LNCAP (cell line): ENCODE measurements at regions not wholly inside any gene's neighbourhood (a gene's known extent, or its start where the extent isn't known, plus 50 kb on each side); places are given as distances from the start of the nearest gene placed in this dataset.

Experiments
- TF ChIP-seq, protein P1 (sequence below): fragments of 450-650 bp; IDR thresholded peaks from 2 replicates; pipeline ENCODE4 v1.5.1; 2017; ENCODE audit warnings: mild to moderate bottlenecking

DNA sequence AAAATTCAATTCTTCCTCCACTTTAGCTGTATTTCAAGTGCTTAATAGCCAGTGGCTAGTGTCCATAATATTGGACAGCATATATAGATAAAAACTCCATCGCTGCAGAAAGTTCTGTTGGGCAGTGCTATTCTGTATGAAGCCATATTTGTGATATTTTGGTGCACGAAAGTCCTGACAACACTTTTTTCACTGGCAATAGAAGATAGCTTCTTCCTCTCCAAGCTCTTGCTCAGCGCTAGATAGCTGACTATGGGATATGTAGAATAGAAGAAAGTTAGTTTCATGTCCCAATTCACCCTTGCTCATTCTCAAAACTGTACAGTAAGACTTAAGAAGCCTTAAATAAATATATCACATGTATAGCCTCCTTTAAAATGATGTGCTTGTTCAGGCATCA is 269.9 kb downstream of the TLR4 start:
- TF ChIP-seq, protein P1, sequence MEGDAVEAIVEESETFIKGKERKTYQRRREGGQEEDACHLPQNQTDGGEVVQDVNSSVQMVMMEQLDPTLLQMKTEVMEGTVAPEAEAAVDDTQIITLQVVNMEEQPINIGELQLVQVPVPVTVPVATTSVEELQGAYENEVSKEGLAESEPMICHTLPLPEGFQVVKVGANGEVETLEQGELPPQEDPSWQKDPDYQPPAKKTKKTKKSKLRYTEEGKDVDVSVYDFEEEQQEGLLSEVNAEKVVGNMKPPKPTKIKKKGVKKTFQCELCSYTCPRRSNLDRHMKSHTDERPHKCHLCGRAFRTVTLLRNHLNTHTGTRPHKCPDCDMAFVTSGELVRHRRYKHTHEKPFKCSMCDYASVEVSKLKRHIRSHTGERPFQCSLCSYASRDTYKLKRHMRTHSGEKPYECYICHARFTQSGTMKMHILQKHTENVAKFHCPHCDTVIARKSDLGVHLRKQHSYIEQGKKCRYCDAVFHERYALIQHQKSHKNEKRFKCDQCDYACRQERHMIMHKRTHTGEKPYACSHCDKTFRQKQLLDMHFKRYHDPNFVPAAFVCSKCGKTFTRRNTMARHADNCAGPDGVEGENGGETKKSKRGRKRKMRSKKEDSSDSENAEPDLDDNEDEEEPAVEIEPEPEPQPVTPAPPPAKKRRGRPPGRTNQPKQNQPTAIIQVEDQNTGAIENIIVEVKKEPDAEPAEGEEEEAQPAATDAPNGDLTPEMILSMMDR: no peak

DNA sequence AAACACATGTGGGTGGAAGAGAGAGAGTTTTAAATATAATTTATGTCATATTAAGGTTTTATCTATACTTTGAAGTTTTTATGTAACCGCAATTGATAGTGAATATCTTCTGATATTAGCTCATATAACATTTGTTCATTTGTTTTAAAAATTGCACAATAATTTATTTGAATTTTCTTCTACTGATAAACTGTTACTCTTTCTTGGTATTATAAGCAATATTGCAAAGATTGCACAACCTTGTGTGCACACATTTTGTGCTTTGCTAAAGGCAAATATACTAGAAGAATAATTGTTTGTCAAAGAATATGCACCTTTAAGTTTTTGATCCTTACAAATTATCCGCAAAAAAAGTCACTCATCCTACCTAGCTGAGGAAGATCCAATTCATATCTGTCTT is 275.7 kb downstream of the TLR4 start:
- TF ChIP-seq, protein P1: no peak

DNA sequence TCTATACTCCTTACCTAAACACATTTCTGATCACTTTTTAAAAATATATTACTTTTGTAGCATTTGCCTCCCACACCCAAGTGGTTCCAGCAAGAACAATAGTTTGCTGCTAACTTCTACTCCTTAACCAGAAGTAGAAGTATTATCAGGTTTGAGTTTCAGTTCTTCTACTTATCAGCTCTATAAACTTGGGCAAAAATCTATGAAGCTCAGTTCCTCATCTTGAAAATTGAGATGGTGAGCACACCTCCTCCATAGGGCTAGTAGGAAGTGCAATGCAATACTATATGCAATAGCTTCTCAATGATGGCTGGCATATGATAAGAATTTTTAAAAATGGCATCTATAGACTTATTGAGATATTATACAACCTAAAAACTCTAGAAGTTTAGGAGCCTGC is 283.7 kb downstream of the TLR4 start:
- TF ChIP-seq, protein P1: no peak

DNA sequence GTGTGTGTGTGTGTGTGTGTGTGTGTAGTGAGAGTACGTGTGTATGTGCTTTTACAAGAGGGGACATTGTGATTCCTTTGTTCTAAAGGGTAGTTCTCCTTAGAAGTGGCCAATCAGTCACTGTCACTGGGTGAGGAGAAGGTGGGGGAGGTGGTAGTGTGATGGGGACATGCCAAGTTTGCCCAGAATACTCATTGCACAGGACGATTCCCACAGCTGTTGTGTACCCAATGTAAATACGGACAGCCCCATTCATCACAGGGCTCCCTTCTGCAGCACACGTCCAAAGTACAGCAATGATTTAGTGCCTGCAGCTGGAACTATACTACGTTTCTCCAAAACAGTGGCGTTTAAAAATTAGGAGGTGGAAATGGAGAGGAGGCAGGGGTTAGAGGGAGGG is 287.8 kb downstream of the TLR4 start:
- TF ChIP-seq, protein P1: no peak

DNA sequence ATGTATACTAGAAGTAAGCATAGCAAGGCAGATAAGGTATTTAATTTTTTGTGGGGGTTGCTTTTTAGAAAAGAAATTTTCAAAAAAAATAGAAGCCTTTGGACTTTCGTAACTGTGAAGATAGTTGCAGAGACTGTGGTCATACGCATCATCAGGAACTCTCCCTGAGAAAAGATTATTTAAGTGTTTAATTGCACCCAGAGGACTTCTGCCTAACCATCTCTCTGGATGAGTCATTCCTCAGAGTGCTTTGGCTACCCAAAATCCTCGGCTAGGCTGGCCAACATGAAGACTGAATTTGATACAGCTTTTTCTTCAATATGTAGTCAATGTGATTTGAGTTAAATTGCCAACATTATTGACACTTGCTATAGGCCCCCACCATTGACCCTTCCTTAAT is 296.4 kb downstream of the TLR4 start:
- TF ChIP-seq, protein P1: no peak

DNA sequence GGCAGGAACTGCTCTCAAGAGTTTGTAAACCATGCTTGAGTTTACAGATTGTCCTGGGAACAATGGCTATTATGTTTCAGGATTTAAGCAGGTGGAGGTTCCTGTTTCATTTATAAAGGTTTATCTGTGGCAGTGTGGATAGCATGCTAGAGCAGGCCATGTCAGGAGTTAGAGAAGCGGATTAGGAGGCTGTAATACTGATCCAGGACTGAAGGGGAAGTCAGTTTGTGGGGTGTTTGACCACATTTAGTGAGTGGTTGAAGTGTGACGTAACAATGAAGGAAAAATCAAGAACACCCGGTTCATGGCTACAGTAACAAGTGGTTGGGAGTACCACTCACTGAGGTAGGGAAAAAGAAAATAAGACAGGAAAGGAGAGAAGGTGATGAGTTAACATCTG is 299.0 kb downstream of the TLR4 start:
- TF ChIP-seq, protein P1: no peak

DNA sequence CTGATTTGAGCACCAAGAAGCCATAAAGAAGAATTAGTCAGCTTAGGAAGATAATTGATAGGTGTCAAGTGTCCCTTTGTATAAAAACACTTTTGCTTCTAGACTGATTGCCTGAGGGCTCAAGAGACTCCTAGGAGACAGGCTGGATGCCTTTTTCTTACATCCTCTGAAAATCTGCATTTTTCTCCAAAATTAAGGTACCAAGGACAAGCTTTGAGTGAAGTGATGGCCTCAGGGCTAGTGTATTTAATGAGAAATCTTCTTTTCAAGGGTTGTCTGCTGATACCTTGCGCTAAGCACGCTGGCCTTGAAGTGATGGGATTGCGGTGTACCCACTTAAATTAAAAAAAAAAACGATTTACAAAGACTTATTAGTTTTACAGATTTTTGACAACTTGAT is 304.0 kb downstream of the TLR4 start:
- TF ChIP-seq, protein P1: no peak

DNA sequence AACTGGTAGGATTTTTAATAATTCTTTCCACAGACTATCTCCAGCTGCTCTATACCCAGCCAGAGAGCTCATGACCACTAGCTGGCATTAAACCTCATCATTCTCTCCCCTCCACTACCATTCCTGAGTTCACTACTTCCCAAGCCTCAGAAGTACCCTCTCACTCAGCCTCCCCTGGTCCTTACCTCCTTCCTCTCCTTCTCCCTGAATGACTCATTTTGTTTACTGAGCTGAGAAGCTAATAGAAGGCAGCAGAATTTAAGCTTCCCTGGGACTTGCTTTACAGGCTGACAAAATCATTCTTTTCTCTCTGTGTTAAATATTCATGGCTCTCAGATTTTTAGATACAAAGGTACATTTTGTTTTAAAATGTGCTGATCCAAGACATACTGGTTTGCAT is 305.4 kb downstream of the TLR4 start:
- TF ChIP-seq, protein P1: no peak
